Medulla oblongata (tissue), 1 donor: ENCODE measurements at regions not wholly inside any gene's neighbourhood (a gene's known extent, or its start where the extent isn't known, plus 50 kb on each side); places are given as distances from the start of the nearest gene placed in this dataset.

Source experiments
- DNase-seq: peaks from one replicate; pipeline ENCODE4 v3.0.0-alpha.2; 2015; ENCODE audit errors: extremely low spot score

DNA sequence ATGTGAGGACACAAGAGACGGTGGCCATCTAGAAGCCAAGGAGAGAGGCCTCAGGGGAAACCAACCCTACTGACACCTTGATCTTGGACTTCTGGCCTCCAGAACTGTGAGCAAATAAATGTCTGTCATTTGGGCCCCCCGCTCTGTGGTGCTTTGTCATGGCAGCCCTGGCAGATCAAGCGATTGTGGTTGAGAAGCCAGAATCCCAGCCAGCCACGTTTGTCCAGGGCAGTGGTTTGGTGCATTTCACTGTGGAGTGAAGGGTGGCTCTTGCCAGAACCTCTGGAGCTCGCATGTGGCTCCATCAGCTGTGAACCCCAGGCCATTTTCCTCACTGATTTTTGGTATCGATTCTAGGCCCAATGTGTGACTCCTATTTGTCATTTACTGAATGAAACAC lies 404.9 kb downstream of the BCL11B start:
- no peak for DNase-seq

DNA sequence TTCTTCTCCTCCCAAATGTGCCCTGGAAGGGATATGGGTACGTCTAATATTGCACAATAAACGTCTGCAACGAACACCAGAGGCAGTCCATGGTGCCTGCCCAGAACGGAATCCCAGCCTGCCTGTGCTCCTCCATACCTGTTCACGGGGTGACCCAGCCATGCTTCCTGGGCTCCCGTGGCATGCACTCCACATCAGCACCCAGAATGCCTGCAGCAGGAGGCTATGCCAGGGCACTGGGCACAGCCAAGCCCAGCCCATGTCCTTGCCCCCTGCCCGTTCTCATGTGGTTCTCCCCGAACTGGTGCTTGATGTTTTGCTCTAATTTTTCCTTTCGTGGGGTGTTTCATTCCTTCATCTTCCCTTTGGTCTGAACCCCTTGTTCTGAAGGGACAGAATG lies 404.3 kb downstream of the BCL11B start:
- DNase-seq: no peak

DNA sequence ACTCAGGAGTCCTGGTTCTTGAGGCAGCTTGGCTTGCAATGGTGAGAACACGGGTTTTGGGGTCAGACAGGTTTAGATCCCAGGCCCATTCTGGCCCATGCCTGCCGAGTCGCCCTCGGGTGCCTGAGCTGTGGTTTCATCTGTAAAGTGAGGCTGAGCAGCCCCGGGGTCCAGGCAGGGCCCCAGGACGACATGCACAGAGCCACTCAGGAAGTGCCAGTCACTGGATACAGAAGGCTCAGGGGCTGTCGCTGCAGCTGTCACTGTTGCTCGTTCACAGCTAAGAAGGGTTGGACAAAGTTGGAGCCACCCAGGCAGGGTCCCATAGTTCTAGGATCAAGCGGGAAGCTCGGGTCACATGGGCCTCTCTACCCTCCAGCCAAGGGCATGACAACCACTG lies 403.1 kb downstream of the BCL11B start:
- DNase-seq: no peak

DNA sequence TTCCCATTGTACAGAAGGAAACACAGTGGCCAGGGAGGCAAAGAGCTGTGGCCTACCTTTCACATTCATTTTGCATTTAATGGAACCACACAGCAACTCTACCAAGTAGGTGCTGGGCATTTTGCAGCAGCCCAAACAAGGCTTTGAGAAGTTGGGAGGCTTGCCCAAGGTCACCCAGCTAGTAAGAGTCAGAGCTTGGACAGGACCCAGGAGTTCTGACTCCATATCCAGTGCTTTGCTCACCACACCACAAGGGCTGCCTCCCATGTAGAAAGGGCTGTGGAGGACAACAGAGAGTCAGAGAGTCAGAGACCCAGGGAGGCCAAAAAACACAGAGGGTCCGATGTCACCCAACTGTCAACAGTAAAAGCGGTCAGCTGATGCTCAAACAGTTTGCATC lies 400.2 kb downstream of the BCL11B start:
- DNase-seq: no peak

DNA sequence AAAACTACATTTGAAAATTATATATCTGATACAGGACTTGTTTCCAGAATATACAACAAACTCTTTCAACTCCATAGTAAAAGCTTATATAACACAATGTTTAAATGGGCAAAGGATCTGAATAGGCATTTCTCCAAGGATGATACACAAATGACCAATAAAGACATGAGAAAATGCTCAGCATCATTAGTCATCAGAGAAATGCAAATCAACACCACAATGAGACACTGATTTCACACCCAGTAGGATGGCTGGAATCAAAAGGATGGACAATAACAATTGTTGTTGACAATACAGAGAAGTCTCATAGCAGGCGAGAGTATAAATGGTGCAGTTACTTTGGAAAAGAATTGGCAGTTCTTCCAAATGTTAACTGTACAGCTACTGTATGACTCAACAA lies 394.9 kb downstream of the BCL11B start:
- DNase-seq: no peak

DNA sequence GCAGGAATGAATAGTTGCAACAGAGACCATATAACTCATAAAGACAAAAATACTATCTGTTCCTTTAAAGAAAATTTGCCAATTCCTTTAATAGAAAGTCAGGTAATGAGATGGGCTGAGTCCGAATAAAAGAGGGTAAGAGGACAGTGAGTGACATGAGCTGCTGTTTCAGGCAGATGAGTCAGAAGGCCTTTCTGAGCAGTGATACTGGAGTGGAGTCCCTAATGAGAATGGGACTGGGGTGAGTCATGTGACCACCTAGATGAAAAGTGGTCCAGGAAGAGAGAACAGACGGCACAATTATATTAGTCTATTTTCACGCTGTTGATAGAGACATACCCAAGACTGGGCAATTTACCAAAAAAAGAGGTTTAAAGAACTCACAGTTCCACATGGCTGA lies 393.7 kb downstream of the BCL11B start:
- no peak for DNase-seq

DNA sequence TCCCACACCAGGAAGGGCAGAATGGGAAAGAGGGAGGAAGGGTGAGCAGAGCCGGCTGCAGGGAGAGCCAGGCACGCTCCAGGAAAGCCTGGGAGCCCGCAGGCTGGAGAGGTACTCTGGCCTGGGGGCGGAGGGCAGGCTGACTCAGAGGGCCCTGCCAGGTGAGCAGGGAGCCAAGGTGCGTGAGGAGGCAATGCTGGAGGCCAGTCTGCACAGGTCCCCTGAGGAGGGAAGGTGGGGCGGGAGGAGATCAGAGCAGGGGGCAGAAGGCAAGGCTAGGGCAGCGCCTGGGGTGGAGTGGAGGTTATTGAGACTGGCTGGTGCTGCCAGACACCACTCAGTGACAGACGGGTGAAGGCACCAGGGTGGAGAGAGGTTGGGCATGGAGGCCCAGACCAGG lies 385.0 kb downstream of the BCL11B start:
- no peak for DNase-seq

DNA sequence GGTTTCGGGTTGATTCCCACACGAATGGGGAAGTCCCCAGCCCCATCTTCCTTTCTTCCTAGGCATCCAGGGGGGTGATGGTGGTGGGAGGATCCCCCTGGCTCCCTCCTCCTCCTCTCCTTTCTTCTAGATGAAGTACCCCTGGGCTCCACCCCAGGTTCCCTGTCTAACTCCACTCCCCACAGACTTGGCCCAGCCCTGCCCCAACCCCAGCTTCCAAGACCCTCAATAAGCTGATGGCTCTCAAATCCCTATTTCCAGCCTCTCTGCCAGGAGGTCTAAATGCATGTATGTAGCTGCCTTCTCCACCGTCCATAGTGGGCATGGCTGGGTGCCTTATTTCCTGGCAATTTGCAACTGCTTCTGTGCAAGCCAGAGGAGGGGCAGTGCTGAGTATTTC lies 383.7 kb downstream of the BCL11B start:
- DNase-seq: no peak

DNA sequence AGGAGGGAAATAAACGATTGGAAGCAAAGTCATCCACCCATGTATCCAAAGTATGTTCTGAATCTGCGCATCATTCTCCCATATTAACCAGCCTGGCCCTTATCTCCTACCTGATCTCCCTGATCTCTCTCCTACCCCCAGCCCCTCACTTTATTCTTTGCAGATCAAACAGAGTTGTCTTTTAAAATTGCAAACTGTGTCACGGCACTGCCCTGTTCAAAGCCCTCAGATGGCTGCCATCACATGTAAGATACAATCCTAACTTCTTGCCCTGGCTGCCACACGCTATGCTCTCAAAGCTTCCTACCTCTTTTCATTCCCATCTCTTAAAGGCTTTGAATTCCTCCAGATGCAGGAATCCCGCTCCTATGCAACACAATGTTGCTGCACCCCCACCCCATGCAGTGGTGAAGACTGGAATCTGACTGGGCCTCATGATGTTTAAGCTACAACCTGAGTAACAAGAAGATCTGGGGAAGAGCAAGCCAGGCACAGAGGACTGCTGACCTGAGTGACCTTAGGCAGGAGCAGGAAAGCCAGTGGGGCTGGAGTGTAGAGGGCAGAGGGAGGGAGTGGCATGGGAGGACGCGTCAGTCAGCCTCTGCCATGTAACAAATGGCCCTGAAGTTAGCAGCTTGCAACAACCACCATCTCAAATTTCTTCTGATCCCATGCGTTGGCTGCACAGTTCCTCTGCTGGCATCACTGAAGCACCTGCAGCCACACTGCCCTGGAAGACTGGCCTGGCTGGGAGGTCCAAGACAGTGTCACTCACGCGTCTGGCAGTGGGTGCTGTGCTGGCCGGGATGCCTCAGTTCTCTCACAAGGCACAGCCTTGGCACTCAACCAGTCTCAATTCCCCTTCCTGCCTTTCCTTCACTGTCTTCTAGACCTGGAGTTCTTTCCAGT lies 382.8 kb downstream of the BCL11B start:
- DNase-seq: no peak

DNA sequence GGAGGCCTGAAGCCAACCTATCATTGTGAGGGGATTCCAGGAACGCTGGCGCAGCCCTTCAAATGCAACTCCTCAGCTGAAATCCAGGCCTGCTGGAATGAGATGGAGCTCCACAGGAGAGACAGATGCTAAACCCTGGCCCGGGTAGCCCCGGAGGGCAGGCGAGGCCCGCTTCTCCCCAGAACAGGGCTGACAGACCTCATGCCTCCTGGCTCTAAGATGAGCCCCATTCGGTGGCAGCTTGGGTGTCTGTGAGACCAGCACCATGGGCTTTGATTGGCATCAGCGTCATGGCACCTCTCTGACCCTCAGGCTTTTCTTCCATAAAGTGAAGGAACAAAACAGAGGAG lies 382.2 kb downstream of the BCL11B start:
- no peak for DNase-seq

DNA sequence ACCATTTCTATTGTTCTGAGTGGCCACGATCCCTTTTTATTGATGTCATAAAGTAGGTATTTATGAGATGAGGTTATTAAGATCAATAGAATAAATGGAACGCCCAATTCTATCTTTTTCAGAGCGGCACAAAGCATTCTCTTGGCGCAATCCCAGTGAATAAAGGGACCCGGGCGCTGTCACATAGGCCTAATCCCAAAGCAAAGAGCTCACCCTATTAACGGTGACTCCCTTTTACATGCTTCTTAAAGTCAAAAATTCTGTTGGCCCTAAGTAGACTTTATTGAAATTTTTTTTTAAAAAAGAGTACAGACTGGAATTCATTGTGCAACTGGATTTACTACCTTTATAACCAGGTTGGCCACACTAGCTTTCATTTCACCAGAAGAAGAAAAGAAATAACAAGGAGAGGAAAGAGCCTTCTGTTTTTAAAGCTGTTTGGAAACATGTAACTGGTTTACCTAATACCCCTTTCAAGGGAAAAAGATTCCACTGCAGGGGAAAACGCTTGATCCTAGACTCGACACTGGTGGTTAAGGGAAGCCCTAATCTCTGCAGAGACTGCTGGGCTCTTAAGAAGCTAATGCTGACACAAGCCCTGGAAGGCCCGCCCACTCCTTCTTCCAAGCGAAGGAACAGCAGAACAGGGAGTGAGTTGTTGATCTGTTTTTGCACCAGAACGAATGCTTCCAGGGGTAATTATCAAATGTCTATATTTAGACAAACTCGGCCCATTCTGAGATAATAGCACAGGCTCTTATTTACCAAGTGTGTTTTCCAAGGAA lies 381.2 kb downstream of the BCL11B start:
- DNase-seq: no peak

DNA sequence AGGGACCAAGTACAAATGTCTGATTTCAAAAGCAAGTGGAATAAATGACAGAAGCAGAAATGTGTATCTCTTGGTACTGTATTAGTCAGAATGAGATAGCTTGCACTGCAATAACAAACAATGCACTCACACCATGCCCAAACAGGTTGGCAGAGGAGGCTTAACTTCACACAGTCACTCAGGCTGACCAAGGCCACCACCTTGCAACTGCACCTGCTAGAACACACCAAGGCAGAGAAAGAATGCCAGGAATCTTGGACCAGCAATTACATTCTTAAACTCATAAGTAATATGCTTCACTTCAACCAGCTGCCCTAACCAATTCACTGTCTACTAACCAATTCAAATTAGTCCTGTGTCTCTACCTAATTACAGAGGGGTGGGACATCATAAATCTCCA lies 378.3 kb downstream of the BCL11B start:
- no peak for DNase-seq

DNA sequence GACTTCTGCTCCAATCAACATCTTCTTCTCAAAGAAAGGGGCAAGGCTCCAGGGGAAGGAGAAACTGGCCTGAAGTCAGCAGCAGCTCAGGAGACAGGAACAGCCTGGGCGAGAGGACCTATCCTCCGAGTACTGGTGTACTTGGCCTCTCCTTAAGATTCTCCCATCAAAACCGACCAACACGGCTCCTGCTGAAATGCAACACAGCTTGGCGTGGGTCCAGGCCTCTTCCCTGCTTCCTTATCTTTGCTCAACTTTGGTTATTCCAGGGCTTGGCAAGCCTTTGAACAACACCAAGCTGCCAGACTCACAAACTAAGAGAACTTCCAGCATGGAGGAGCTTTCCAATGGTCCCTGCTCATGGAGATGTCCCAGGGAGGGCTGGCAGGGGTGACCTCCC lies 377.4 kb downstream of the BCL11B start:
- DNase-seq: no peak

DNA sequence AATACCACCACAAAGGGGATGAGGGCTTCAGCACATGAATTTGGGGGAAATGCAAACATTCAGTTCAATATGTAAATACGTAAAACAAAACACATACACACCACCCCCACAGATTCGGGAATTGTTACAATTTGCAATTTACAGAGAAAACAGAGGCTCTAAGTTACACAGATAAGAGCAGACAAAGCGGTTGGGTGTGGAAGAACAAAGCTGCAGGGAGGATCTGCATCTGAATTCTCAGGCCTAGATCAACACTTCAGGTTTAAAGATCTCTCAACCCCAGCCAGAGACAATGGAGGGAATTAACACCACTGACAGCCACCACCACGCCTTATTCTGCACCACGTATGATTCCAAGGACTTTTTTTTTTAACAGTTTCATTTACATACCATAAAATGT lies 375.5 kb downstream of the BCL11B start:
- no peak for DNase-seq

DNA sequence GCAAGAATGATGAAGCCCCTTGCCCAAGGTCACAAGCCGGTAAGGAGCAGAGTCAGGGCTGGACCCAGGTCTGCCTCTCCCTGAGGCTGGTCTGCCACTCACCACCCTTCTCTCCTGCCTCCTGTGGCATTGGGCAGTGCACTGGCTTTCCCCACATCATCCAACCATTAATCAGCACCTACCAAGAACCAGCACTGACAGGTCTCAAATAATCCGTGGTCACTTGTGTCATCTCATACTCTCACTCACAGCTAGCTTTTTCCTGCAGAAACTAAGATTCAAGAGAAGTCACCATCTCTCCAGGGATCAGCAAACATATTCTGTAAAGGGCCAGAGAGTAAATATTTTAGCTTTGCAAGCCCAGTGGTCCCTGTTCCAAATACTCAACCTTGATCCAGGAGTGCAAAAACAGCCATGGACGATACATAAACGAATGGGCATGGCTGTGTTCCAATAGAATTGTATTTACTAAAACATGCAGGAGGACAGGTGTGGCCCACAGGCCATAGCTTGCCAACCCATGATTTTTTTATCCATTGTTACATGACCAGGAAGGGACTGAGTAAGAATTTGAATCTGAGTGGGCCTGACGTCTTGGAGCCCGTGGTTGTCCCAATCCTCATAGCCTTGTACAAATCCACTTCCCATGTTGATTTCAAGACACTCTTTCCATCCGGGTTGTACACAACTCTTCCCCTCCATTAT lies 374.2 kb downstream of the BCL11B start:
- no peak for DNase-seq

DNA sequence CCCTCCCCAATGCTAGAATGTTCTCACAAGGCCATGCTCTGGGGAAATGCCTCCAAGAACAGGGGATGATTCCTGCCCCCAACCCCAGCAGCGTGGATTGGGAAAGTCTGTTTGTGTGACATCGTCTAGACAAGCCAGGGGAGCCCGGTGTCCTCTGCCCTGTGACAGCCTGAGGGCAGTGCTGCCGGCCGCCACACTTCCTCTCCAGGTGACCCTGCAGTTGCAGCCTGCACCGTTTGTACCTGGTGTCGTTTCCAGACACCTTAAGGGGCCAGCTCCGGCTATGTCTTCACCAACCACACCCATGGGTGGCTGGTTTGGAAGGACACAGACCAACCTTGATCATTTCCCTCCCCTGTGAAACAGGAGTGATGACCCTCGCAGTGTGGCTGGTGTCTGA lies 372.6 kb downstream of the BCL11B start:
- DNase-seq: no peak

DNA sequence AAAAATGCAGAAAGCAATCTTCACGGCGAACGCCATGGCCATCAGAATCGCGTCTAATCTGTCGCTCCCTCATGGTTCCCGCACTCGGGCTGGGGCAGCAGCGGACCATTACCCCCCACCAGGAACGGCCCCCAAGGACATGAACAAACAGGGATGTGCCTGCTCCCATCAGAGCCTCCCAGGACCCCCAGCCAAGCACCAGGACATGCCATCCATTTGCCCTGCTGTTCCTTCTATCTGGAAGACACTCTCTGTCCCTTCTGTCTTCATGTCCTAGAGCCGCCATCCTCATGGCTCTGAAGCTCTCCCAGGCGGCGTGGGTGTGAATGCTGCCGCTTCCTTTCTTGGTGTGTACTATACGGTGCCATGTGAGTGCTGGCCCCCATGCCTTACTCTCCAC lies 371.8 kb downstream of the BCL11B start:
- no peak for DNase-seq

DNA sequence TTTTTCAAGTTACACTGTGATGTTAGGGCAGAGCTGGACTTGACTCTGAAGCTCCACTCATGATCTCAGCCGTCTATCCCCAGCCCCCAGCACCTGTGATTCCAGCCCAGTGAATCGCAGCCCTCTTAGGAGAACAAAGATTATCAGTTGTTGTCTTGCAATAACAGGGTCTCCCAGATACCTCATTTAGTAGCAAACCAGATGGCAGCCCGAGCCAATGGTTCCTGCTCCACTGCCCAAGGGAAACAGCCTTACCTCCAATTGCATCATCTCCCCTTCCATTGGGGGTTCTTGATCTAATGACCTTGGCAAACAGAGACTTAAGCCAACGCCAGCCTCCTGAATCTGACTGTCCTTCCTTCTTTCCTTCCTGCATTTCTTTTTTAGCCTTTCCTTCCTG lies 371.2 kb downstream of the BCL11B start:
- no peak for DNase-seq

DNA sequence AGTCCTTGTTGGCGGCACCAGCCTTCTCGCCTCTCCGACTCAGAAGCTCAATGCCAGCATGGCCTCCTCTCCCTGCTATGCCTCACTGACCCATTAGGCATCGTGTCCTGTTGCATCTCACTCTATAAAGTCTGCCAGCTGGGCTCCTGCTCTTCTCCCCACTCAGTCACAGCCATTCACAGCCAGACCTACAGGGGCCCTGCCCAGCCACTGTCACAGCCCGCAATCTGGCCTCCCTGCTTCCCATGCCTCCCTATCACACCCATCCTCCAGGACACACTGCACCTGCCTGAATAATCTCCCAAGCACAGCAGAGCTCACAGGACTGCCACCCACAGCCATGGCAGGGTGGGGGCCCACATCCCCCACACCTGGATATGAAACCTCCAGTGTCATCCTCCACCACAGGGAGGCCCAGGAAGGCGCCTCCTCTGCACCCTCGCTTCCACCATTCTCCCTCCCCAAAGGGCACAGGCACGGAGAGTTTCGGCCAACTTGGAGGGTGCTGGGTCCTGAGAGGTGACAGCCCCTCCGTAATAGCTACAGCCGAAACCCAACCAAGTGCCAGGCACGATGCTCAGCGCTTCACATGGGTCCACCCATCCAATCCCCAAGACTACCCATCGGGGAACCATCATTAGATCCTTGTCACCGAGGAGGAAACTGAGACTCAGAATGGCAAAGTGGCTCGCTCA lies 370.3 kb downstream of the BCL11B start:
- DNase-seq: no peak

DNA sequence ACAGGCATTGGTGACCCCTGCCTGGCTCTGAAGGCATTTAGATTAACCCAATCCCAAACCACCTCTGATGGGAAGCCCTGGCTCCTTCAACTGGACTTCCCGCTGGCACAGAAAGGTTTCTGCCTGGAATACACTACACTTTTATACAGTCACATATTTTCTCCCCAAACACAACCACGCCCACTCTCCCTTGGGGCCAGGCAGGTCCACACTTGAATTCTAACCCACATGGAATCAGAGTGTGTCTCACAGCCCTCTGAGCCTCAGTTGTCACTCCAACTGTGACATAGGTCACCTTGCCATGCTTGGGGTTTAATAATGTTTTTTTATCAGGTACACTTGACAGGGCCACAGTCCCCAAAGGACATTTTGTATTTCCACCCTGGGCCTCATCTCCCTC lies 368.6 kb downstream of the BCL11B start:
- no peak for DNase-seq

DNA sequence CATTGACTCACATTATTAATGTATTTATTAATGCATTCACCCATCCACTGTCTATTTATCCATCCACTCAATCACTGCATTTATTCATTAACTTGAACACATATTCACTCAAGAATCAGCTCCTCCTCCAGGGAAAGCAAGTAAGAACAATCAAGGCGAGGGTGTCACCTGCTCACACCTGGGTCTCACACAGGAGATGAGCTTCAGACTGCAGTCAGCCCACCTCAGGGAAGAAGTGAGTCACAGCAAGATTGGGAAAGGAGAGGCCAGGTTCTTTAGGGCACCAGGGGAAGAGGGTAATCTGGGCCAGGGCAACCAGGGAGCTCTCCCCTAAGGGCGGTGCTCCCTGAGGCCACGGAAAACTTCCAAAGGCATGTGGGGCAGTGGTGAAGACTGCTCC lies 367.3 kb downstream of the BCL11B start:
- DNase-seq: no peak
